Astrocyte of the cerebellum (primary cell): ENCODE measurements at regions not wholly inside any gene's neighbourhood (a gene's known extent, or its start where the extent isn't known, plus 50 kb on each side); places are given as distances from the start of the nearest gene placed in this dataset.

Source experiments
- DNase-seq: peaks from one replicate; pipeline ENCODE4 v3.0.0-alpha.2; 2011; ENCODE audit warnings: low read depth
- H3K4me3 ChIP-seq: 2 replicates; pipeline ENCODE4 v1.5.1; 2011; ENCODE audit warnings: mild to moderate bottlenecking, low read depth, low read length, moderate library complexity
- in situ Hi-C: cut with HindIII; loops from 2 replicates; pipeline ENCODE4 v1.10.0; 2017; ENCODE audit warnings: low sequenced_read_pairs
- TF ChIP-seq, protein P1 (sequence below): IDR thresholded peaks from 2 replicates; pipeline ENCODE4 v1.5.1; 2012; ENCODE audit warnings: low read length, low read depth, moderate library complexity, mild to moderate bottlenecking; ENCODE audit errors: missing control alignments

DNA sequence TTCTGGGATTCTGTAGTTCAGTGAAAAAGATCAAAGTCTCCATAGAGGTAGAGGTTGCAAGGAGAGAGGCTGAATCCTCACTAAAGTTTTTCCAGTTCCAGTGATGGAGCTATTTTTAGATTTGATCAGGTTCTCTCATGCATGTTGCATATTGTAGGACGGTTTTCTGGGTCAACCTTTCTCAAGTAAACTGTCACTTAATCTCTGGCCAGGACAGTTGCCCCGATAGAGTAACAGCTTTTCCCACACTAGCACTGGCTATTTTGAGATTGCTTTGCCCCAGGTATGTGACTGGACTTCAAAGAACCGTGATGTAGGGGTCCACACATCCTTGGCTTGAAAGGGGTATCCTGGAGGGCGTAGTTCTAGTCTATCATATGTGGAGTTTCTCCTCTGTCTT, 67.4 kb upstream of the EPCAM start:
- TF ChIP-seq, protein P1, sequence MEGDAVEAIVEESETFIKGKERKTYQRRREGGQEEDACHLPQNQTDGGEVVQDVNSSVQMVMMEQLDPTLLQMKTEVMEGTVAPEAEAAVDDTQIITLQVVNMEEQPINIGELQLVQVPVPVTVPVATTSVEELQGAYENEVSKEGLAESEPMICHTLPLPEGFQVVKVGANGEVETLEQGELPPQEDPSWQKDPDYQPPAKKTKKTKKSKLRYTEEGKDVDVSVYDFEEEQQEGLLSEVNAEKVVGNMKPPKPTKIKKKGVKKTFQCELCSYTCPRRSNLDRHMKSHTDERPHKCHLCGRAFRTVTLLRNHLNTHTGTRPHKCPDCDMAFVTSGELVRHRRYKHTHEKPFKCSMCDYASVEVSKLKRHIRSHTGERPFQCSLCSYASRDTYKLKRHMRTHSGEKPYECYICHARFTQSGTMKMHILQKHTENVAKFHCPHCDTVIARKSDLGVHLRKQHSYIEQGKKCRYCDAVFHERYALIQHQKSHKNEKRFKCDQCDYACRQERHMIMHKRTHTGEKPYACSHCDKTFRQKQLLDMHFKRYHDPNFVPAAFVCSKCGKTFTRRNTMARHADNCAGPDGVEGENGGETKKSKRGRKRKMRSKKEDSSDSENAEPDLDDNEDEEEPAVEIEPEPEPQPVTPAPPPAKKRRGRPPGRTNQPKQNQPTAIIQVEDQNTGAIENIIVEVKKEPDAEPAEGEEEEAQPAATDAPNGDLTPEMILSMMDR: no peak
- no peak overlapping the region for H3K4me3 ChIP-seq
- in situ Hi-C loops: loop anchor here (5.0 kb wide), 1 partner anchor 36 kb away; no protein-coding TSS in a partner anchor
- no peak for DNase-seq

DNA sequence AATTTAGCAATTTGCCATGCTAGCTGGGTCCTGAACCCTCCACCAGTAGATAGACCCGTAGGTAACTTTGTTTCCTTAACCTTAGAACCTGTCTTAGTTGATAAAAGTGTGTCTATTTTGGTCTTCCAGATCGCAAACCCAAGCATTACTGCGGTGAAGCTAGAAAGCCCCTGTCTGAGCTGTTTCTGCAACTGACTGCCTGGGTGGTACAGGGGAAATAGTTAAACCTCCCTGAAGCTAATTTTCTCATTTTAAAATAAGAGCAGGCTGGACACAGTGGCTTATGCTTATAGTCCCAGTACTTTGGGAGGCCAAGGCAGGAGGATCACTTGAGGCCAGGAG, 67.9 kb upstream of the EPCAM start:
- DNase-seq: no peak
- H3K4me3 ChIP-seq: no peak overlapping the region
- in situ Hi-C loops: loop anchor here (5.0 kb wide), 1 partner anchor 36 kb away; no protein-coding TSS in a partner anchor
- TF ChIP-seq, protein P1: no peak

DNA sequence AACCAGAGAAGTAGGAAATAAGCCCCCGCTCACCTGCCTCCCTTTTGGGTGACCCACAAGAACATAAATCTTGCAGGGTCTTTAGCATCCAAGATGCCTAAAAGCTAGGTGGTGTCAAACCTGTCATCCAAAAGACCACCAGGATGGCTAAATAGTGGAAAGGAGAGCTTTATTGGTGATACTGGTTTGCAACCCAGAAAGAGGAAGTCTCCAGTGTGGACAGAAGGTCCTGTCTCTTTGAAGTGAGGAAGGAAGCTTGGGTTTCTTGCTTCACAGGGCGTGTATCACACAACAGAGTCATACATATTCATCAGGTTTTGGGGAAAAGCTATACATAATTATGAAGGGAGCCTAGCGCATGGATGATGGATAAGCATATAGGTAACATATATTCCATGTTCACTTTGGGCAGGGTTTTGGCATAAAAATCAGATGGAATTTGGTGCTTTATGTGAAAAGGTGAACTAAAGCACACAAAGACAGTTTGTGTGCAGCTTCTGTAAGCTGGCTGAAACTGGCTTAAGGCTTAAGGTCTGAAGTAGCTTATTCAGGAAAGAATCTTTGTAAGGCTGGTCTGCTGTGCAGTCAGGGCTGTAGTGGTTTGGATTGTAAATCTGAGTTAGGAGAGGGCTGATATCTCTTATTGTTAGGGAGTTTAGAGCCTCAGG, 68.4 kb upstream of the EPCAM start:
- DNase-seq: no peak
- TF ChIP-seq, protein P1: no peak
- in situ Hi-C loops: loop anchor here (5.0 kb wide), 1 partner anchor 37 kb away; no protein-coding TSS in a partner anchor
- no peak overlapping the region for H3K4me3 ChIP-seq

DNA sequence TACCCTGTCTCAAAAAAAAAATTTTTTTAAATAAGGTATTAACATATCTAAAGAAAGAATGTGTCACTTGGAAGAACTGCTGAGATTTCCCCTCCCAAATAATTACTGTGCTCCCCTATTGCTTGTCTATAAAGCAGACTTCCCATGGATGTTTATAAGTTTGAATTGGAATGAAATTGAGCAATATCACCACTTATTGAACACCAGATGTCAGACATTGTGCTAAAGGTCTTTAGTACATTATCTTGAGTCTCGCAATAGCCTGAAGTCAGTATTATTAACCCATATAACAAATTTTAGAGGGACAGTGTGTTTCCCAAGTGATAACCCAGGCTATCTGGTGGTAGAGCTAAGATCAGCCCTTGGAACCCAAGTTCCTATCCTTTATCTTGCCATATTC, 69.0 kb upstream of the EPCAM start:
- no peak overlapping the region for H3K4me3 ChIP-seq
- TF ChIP-seq, protein P1: no peak
- in situ Hi-C loops: loop anchor here (5.0 kb wide), 1 partner anchor 37 kb away; no protein-coding TSS in a partner anchor
- DNase-seq: no peak

DNA sequence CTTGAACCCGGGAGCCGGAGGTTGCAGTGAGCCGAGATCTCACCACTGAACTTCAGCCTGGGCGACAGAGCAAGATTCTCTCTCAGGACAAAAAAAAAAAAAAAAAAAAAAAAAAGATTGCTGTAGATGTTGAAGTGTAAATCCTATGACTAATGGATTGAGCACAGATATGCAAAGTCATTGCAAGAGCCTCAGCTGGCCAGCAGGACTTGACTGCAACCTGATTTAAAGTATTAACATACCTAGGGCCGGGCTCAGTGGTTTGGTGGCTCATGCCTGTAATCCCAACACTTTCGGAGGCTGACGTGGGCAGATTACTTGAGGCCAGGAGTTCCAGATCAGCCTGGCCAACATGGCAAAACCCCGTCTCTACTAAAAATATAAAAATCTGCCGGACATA, 69.6 kb upstream of the EPCAM start:
- no peak for DNase-seq
- TF ChIP-seq, protein P1: no peak

DNA sequence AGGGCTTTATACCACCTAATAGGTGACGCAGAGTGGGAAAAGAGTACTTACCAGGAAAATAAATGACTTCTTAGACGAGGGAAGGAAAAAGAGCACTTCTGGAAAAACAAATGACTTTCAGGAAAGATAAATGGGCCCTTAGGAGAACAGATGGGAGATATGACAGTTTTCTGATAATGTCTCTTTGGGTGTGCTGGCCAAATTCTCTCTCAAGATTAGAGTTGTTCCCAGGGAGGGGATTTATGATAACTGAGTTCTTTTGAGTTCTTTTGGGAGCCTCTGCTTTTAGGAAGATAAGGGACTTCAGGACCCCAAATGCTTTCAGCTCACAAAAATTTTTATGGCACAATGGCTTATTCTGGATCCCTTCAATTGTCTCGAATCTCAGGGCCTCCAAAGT, 70.3 kb upstream of the EPCAM start:
- TF ChIP-seq, protein P1: no peak
- in situ Hi-C loops: no loop called here
- no peak overlapping the region for H3K4me3 ChIP-seq
- DNase-seq: no peak

More for the DNA sequence above, 69.6 kb upstream of the EPCAM start:
- H3K4me3 ChIP-seq: no peak overlapping the region
- in situ Hi-C loops: no loop called here
